ENCODE measurements at regions not wholly inside any gene's neighbourhood (a gene's known extent, or its start where the extent isn't known, plus 50 kb on each side); places are given as distances from the start of the nearest gene placed in this dataset.

- TF ChIP-seq CTCF (IDR thresholded peaks at IDR 0.05) (no peak), POLR2A (IDR thresholded peaks at IDR 0.05) (no peak)
Observed at GRCh38 chr3:118587037-118587741, 447.5 kb downstream of the IGSF11 start.

All from right lobe of liver (tissue), 4 donors.